Astrocyte (in vitro differentiated cells and primary cell): ENCODE measurements at regions not wholly inside any gene's neighbourhood (a gene's known extent, or its start where the extent isn't known, plus 50 kb on each side); places are given as distances from the start of the nearest gene placed in this dataset.

Experiments
- EZH2 ChIP-seq: IDR thresholded peaks from 2 replicates; pipeline ENCODE4 v1.6.1; 2012; ENCODE audit warnings: mild to moderate bottlenecking, low read length, inconsistent platforms; ENCODE audit not compliant: insufficient read depth
- TF ChIP-seq, protein P1 (sequence below): IDR thresholded peaks from 2 replicates; pipeline ENCODE4 v1.5.1; 2011; ENCODE audit warnings: low read depth, mild to moderate bottlenecking, inconsistent platforms, low read length, moderate library complexity; ENCODE audit not compliant: insufficient read depth

DNA sequence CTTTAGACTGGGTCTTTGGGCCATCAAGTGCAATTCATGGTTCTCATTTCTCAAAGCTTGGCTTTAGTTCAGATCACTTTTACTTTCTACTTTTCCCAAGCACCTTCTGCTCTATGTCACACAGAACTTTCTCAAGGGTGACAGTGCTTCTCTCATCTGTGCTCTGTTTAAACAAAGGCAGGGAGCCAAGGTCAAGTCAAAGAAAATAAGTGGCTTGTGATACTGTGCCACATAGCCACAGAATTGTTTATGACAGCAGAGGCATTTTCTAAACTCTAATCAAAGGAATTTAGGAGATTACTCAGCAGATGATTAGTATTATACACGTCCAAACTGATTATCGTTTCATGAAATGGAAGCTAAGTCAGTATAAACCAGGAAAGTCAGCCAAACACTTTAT, 348.0 kb downstream of the HDGFL1 start:
- TF ChIP-seq, protein P1, sequence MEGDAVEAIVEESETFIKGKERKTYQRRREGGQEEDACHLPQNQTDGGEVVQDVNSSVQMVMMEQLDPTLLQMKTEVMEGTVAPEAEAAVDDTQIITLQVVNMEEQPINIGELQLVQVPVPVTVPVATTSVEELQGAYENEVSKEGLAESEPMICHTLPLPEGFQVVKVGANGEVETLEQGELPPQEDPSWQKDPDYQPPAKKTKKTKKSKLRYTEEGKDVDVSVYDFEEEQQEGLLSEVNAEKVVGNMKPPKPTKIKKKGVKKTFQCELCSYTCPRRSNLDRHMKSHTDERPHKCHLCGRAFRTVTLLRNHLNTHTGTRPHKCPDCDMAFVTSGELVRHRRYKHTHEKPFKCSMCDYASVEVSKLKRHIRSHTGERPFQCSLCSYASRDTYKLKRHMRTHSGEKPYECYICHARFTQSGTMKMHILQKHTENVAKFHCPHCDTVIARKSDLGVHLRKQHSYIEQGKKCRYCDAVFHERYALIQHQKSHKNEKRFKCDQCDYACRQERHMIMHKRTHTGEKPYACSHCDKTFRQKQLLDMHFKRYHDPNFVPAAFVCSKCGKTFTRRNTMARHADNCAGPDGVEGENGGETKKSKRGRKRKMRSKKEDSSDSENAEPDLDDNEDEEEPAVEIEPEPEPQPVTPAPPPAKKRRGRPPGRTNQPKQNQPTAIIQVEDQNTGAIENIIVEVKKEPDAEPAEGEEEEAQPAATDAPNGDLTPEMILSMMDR = no peak
- TF ChIP-seq EZH2 = no peak
